ENCODE measurements at regions not wholly inside any gene's neighbourhood (a gene's known extent, or its start where the extent isn't known, plus 50 kb on each side); places are given as distances from the start of the nearest gene placed in this dataset.
A peak's percentile ranks its signal among the peaks of the same experiment; 100 is the strongest.

DNA sequence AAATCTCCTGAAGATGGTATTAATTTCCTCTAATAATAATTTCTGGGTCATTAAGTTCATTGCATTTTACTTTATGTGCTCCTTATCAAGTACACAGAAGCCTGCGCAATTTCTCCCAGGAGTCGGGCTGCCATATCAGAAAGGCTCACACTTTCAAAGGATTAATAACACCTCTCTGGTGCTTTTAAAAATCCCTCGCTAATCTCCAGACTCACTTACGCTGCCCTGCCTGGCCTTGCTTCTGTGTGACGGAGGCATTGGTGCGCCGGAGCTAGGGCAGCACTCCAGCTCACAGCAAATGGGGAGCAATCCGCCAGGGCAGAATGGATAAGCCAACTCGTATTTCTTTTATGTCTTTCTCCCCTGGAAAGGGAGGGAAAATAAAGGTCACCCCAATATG is 300.8 kb downstream of the EFNB2 start:
- no peak for DNase-seq (ENCODE audit: low read depth)
- TF ChIP-seq, protein P1, sequence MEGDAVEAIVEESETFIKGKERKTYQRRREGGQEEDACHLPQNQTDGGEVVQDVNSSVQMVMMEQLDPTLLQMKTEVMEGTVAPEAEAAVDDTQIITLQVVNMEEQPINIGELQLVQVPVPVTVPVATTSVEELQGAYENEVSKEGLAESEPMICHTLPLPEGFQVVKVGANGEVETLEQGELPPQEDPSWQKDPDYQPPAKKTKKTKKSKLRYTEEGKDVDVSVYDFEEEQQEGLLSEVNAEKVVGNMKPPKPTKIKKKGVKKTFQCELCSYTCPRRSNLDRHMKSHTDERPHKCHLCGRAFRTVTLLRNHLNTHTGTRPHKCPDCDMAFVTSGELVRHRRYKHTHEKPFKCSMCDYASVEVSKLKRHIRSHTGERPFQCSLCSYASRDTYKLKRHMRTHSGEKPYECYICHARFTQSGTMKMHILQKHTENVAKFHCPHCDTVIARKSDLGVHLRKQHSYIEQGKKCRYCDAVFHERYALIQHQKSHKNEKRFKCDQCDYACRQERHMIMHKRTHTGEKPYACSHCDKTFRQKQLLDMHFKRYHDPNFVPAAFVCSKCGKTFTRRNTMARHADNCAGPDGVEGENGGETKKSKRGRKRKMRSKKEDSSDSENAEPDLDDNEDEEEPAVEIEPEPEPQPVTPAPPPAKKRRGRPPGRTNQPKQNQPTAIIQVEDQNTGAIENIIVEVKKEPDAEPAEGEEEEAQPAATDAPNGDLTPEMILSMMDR (conservative IDR thresholded peaks at IDR 0.05; ENCODE audit: control insufficient read depth, insufficient read depth, low read depth, low read length) = no peak
- H3K4me3 ChIP-seq (ENCODE audit: control insufficient read depth, low read depth, low read length) = no peak overlapping the region

DNA sequence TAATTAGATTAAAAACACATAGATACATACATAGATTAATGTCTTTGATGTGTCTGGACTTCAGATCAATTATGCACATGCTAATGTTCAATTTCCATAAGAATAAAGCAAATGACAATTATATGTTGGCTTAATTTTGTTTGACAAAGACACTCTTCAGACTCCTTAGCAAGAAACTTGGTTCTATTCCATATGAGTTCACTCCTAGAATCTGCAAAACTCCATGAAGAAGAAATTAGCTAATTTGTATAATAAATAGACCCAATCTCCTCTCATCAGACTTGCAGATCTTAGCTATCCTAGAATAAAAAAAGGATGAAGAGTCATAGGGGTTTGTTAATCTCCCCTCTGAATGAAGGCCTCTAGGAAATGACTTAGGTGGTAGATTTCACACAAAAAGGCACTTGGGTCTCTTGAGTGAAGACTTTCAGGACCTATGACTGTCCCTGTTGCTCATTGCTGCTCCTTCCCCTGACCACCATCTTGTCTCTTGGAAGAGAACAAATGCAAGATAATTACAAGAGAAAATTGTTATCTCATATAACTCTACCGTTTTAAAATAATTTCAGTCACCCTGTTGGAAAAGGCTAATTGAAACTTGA is 302.2 kb downstream of the EFNB2 start:
- no peak overlapping the region for H3K4me3 ChIP-seq (ENCODE audit: control insufficient read depth, low read depth, low read length)
- DNase-seq (ENCODE audit: low read depth) = no peak
- TF ChIP-seq, protein P1 (conservative IDR thresholded peaks at IDR 0.05; ENCODE audit: control insufficient read depth, insufficient read depth, low read depth, low read length) = no peak

DNA sequence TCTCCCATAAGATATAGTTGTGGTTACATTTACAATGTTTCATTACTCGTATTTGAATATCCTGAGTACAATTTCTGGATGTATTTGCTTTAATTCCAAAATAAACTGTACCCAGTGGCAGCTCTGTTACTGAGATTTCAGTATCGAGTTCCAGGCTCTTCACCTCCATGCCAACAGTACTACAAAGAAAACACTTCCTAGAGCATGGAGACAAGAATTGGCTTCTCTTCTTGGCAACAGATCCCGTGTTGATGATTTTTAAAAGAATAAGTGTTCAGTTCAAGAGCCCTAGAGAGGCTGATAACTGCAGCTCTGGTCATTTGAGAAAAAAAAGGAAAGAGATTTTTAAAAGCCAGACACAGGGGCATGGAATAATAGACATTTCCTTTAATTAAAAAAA is 302.8 kb downstream of the EFNB2 start:
- TF ChIP-seq, protein P1 (conservative IDR thresholded peaks at IDR 0.05; ENCODE audit: control insufficient read depth, insufficient read depth, low read depth, low read length) = no peak
- no peak overlapping the region for H3K4me3 ChIP-seq (ENCODE audit: control insufficient read depth, low read depth, low read length)
- no peak for DNase-seq (ENCODE audit: low read depth)

DNA sequence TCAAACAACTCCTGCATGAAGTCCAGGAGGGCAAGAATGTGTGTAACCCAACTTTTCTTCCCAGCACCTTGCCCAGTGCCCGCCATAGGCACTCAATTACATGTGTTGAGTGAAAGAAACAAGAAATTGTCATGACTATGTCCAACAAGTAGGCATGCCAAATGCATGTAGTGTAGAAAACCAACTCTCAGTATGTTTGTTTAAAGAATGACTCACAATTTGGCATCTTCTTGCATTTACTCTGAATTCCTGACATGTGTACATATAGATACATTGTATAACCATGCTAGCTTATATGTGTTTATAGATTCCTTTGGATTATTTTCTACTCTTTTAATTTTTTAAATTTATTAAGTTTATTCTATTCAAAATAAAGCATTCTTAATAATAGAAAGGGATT is 305.0 kb downstream of the EFNB2 start:
- DNase-seq (ENCODE audit: low read depth) = peak; percentile 76
- no peak overlapping the region for H3K4me3 ChIP-seq (ENCODE audit: control insufficient read depth, low read depth, low read length)
- TF ChIP-seq, protein P1 (conservative IDR thresholded peaks at IDR 0.05; ENCODE audit: control insufficient read depth, insufficient read depth, low read depth, low read length) = no peak

DNA sequence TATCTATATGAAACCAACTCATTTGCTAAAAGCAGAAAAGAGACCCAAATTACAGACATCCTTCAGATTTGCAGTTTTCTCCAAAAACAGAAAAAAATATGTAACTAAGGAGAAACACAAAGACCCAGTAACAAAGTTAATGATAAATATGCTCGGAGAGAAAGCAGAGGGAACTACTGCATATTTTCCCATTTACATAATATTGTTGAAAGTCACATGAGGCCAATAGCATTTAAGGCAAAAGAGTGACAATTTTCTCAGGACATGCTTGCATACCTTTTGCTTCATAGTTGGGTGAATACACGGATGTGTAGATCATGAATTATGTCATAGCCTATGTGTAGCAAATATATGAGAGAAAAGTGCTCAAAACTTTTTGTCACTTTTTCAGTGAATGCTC is 310.3 kb downstream of the EFNB2 start:
- no peak for DNase-seq (ENCODE audit: low read depth)
- TF ChIP-seq, protein P1 (conservative IDR thresholded peaks at IDR 0.05; ENCODE audit: control insufficient read depth, insufficient read depth, low read depth, low read length) = no peak
- no peak overlapping the region for H3K4me3 ChIP-seq (ENCODE audit: control insufficient read depth, low read depth, low read length)

DNA sequence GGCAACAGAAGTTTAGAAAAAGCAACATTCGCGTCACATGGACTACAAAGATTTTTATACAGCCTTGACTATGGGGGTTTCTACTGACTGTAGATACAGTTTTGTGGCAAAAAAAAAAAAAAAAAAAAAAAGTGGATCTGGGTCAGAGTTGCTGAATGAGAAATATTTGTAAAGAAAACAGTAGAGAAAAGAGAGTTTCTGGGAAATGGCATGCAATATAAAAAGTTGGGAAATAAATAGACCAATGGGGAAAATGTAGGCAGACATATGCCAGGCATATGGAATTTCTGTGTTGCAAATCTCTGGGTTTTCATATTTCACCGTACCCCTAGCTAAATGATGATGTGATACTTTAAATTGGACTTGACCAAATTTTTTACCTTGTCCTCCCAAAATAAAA is 315.3 kb downstream of the EFNB2 start:
- TF ChIP-seq, protein P1 (conservative IDR thresholded peaks at IDR 0.05; ENCODE audit: control insufficient read depth, insufficient read depth, low read depth, low read length) = no peak
- H3K4me3 ChIP-seq (ENCODE audit: control insufficient read depth, low read depth, low read length) = no peak overlapping the region
- no peak for DNase-seq (ENCODE audit: low read depth)
